Upper lobe of right lung (tissue), 1 donor: ENCODE measurements at regions not wholly inside any gene's neighbourhood (a gene's known extent, or its start where the extent isn't known, plus 50 kb on each side); places are given as distances from the start of the nearest gene placed in this dataset.

Experiments used
- ATAC-seq: fragments of 200-7000 bp; cut with Tn5 transposase; one replicate; pipeline ENCODE4 v1.9.1; 2020; ENCODE audit warnings: mild to moderate bottlenecking, moderate library complexity
- DNase-seq: peaks from one replicate; pipeline ENCODE4 v3.0.0-alpha.2; 2020
- H3K27ac ChIP-seq: fragments of 200-600 bp; one replicate; pipeline ENCODE4 v1.8.0; 2022
- H3K27me3 ChIP-seq: fragments of 200-600 bp; one replicate; pipeline ENCODE4 v1.8.0; 2022; ENCODE audit warnings: mild to moderate bottlenecking
- H3K36me3 ChIP-seq: fragments of 200-600 bp; one replicate; pipeline ENCODE4 v1.8.0; 2022
- H3K4me1 ChIP-seq: fragments of 200-600 bp; one replicate; pipeline ENCODE4 v1.8.0; 2022
- H3K4me3 ChIP-seq: fragments of 200-600 bp; one replicate; pipeline ENCODE4 v1.8.0; 2022; ENCODE audit warnings: mild to moderate bottlenecking
- H3K9me3 ChIP-seq: fragments of 200-600 bp; one replicate; pipeline ENCODE4 v1.8.0; 2022
- CTCF ChIP-seq: fragments of 200-600 bp; IDR thresholded peaks from one replicate; pipeline ENCODE4 v1.8.0; 2022; ENCODE audit warnings: antibody characterized with exemption
- intact Hi-C: fragments of 100-400 bp; cut with DNase I; formaldehyde crosslinking; loops from one replicate; pipeline ENCODE4 v1.11.0; 2022
- donor health status: DM: no; HTN: yes; CAD: no; lungs with severe emphysema.

GRCh38 chr16:35731341-35732040, 2272.1 kb downstream of the TP53TG3F start:
- Histone ChIP-seq H3K4me1 (no peaks in the 10 kb centered on the region), H3K36me3 (no peaks in the 10 kb centered on the region), H3K9me3 (peaks cover 3% of the 10 kb centered on the region), H3K4me3 (no peak overlapping the region), H3K27me3 (no peaks in the 10 kb centered on the region), H3K27ac (no peak overlapping the region)
- intact Hi-C loops, result loop anchor here (10.0 kb wide), 1 partner anchor 57 kb away; no protein-coding TSS in a partner anchor
- ATAC-seq, result no peak
- no peak for DNase-seq
- no peak for TF ChIP-seq CTCF

GRCh38 chr16:35732046-35732810, 2272.8 kb downstream of the TP53TG3F start:
- ATAC-seq (no peak), DNase-seq (no peak)
- TF ChIP-seq CTCF, result no peak
- Histone ChIP-seq H3K27me3 (no peaks in the 10 kb centered on the region), H3K4me3 (no peak overlapping the region), H3K9me3 (peaks cover 3% of the 10 kb centered on the region), H3K27ac (no peak overlapping the region), H3K4me1 (no peaks in the 10 kb centered on the region), H3K36me3 (no peaks in the 10 kb centered on the region)
- intact Hi-C loops, result loop anchor here (10.0 kb wide), 1 partner anchor 57 kb away; no protein-coding TSS in a partner anchor

- TF ChIP-seq CTCF, result no peak
- H3K27me3 ChIP-seq, result no peaks in the 10 kb centered on the region
- H3K27ac ChIP-seq, result no peak overlapping the region
- H3K4me1 ChIP-seq, result no peaks in the 10 kb centered on the region
- H3K4me3 ChIP-seq, result no peak overlapping the region
- intact Hi-C loops, result loop anchor here (10.0 kb wide), 1 partner anchor 59 kb away; no protein-coding TSS in a partner anchor
- H3K9me3 ChIP-seq, result peaks cover 3% of the 10 kb centered on the region
- H3K36me3 ChIP-seq, result no peaks in the 10 kb centered on the region
- DNase-seq (no peak), ATAC-seq (no peak)
Measured at GRCh38 chr16:35733278-35733965, 2274.0 kb downstream of the TP53TG3F start.

- no peak overlapping the region for H3K4me3 ChIP-seq
- no peaks in the 10 kb centered on the region for H3K36me3 ChIP-seq
- TF ChIP-seq CTCF, result no peak
- H3K27me3 ChIP-seq, result no peaks in the 10 kb centered on the region
- ATAC-seq (peak; percentile 7), DNase-seq (no peak)
- no peaks in the 10 kb centered on the region for H3K9me3 ChIP-seq
- intact Hi-C loops, result loop anchor here (10.0 kb wide), 1 partner anchor 59 kb away; no protein-coding TSS in a partner anchor
- H3K27ac ChIP-seq, result no peak overlapping the region
- no peaks in the 10 kb centered on the region for H3K4me1 ChIP-seq
Measured at GRCh38 chr16:35733971-35734702, 2274.7 kb downstream of the TP53TG3F start.

GRCh38 chr16:35734728-35735402, 2275.5 kb downstream of the TP53TG3F start:
- no peak for DNase-seq
- H3K27ac ChIP-seq, result no peak overlapping the region
- intact Hi-C loops, result loop anchor here (10.0 kb wide), 1 partner anchor 60 kb away; no protein-coding TSS in a partner anchor
- no peaks in the 10 kb centered on the region for H3K36me3 ChIP-seq
- no peaks in the 10 kb centered on the region for H3K27me3 ChIP-seq
- H3K9me3 ChIP-seq, result no peaks in the 10 kb centered on the region
- ATAC-seq, result peak; percentile 5
- no peak for TF ChIP-seq CTCF
- no peaks in the 10 kb centered on the region for H3K4me1 ChIP-seq
- H3K4me3 ChIP-seq, result no peak overlapping the region
